GM23338 (cell line): ENCODE measurements at regions not wholly inside any gene's neighbourhood (a gene's known extent, or its start where the extent isn't known, plus 50 kb on each side); places are given as distances from the start of the nearest gene placed in this dataset.

Experiments used
- ATAC-seq: fragments of 200-7000 bp; cut with Tn5 transposase; 3 replicates; pipeline ENCODE4 v1.9.1; 2020
- DNase-seq: peaks from one replicate; pipeline ENCODE4 v3.0.0-alpha.2; 2015; ENCODE audit warnings: low spot score
- H2AFZ ChIP-seq: fragments of 200-600 bp; sonication (generic); 2 replicates; pipeline ENCODE4 v1.8.0; 2016; ENCODE audit warnings: antibody characterized with exemption, mild to moderate bottlenecking, moderate library complexity
- H3F3A ChIP-seq: fragments of 200-600 bp; sonication (generic); replicated peaks from 2 replicates; pipeline ENCODE4 v1.8.0; 2017; ENCODE audit warnings: antibody characterized with exemption, mixed run types, low read depth
- H3K27ac ChIP-seq: fragments of 200-600 bp; sonication (generic); 2 replicates; pipeline ENCODE4 v1.6.1; 2016; ENCODE audit warnings: low read depth
- H3K27me3 ChIP-seq: fragments of 200-600 bp; sonication (generic); 2 replicates; pipeline ENCODE4 v1.8.0; 2016; ENCODE audit warnings: mild to moderate bottlenecking, mixed run types, moderate library complexity; ENCODE audit not compliant: insufficient read depth
- H3K36me3 ChIP-seq: fragments of 200-600 bp; sonication (generic); 2 replicates; pipeline ENCODE4 v1.8.0; 2016; ENCODE audit warnings: mild to moderate bottlenecking; ENCODE audit not compliant: insufficient read depth
- H3K4me1 ChIP-seq: fragments of 200-600 bp; sonication (generic); 2 replicates; pipeline ENCODE4 v1.8.0; 2016; ENCODE audit warnings: mild to moderate bottlenecking, moderate library complexity; ENCODE audit not compliant: insufficient read depth
- H3K4me2 ChIP-seq: fragments of 200-600 bp; sonication (generic); 2 replicates; pipeline ENCODE4 v1.7.1; 2017; ENCODE audit warnings: mixed run types
- H3K4me3 ChIP-seq: fragments of 200-600 bp; sonication (generic); 2 replicates; pipeline ENCODE4 v1.6.1; 2016; ENCODE audit warnings: mixed run types
- H3K79me2 ChIP-seq: fragments of 200-600 bp; sonication (generic); replicated peaks from 2 replicates; pipeline ENCODE4 v1.8.0; 2017; ENCODE audit warnings: mild to moderate bottlenecking; ENCODE audit not compliant: insufficient read depth
- H3K9me2 ChIP-seq: fragments of 200-600 bp; sonication (generic); 2 replicates; pipeline ENCODE4 v1.8.0; 2017; ENCODE audit not compliant: insufficient read depth
- H4K20me1 ChIP-seq: fragments of 200-600 bp; sonication (generic); replicated peaks from 2 replicates; pipeline ENCODE4 v1.8.0; 2017; ENCODE audit warnings: mild to moderate bottlenecking; ENCODE audit not compliant: insufficient read depth
- H3K27ac Mint-ChIP-seq: 2 replicates; pipeline ENCODE4 v1.8.0; 2020; ENCODE audit warnings: inconsistent platforms, mild to moderate bottlenecking, moderate library complexity, mixed read lengths
- H3K27me3 Mint-ChIP-seq: 3 replicates; pipeline ENCODE4 v1.8.0; 2022; ENCODE audit warnings: low read depth, mild to moderate bottlenecking, moderate library complexity, mixed read lengths, inconsistent platforms; ENCODE audit not compliant: insufficient read depth, poor library complexity
- H3K36me3 Mint-ChIP-seq: 3 replicates; pipeline ENCODE4 v1.8.0; 2021; ENCODE audit warnings: low read depth, mild to moderate bottlenecking, inconsistent platforms, moderate library complexity, mixed read lengths
- H3K4me1 Mint-ChIP-seq: 3 replicates; pipeline ENCODE4 v1.8.0; 2020; ENCODE audit warnings: mild to moderate bottlenecking, inconsistent platforms, mixed read lengths
- H3K4me3 Mint-ChIP-seq: 3 replicates; pipeline ENCODE4 v1.8.0; 2021; ENCODE audit warnings: moderate library complexity, mild to moderate bottlenecking, inconsistent platforms, mixed read lengths
- H3K9me3 Mint-ChIP-seq: 3 replicates; pipeline ENCODE4 v1.8.0; 2020; ENCODE audit warnings: moderate library complexity, mild to moderate bottlenecking, inconsistent platforms, mixed read lengths
- CREB1 ChIP-seq: fragments of 250-450 bp; sonication (Bioruptor Pico); IDR thresholded peaks from 2 replicates; pipeline ENCODE4 v1.5.0; 2020; ENCODE audit warnings: low read depth, mild to moderate bottlenecking, moderate library complexity
- ETS1 ChIP-seq: IDR thresholded peaks from 2 replicates; pipeline ENCODE4 v1.6.1; 2016; ENCODE audit warnings: antibody characterized with exemption
- EZH2 ChIP-seq: fragments of 200-600 bp; sonication (generic); IDR thresholded peaks from one replicate; pipeline ENCODE4 v1.8.0; 2017; ENCODE audit warnings: antibody characterized with exemption, mild to moderate bottlenecking, low read depth; ENCODE audit not compliant: unreplicated experiment
- EZH2phosphoT487 ChIP-seq: fragments of 200-600 bp; sonication (generic); IDR thresholded peaks from one replicate; pipeline ENCODE4 v1.8.1; 2018; ENCODE audit warnings: antibody characterized with exemption; ENCODE audit not compliant: unreplicated experiment
- JUNB ChIP-seq: IDR thresholded peaks from one replicate; pipeline ENCODE4 v1.6.1; 2016; ENCODE audit warnings: antibody characterized with exemption; ENCODE audit not compliant: unreplicated experiment
- POLR2AphosphoS5 ChIP-seq: IDR thresholded peaks from 2 replicates; pipeline ENCODE4 v1.6.1; 2016; ENCODE audit warnings: antibody characterized with exemption, low read depth
- REST ChIP-seq: IDR thresholded peaks from one replicate; pipeline ENCODE4 v1.6.1; 2018; ENCODE audit warnings: antibody characterized with exemption; ENCODE audit not compliant: unreplicated experiment
- STAT1 ChIP-seq: IDR thresholded peaks from one replicate; pipeline ENCODE4 v1.6.1; 2016; ENCODE audit warnings: antibody characterized with exemption; ENCODE audit not compliant: unreplicated experiment
- ZNF114 ChIP-seq: fragments of 250-450 bp; sonication (Bioruptor Pico); IDR thresholded peaks from 2 replicates; pipeline ENCODE4 v1.5.0; 2020; ENCODE audit warnings: mild to moderate bottlenecking, moderate library complexity
- ZNF331 ChIP-seq: fragments of 250-450 bp; sonication (Bioruptor Pico); IDR thresholded peaks from 2 replicates; pipeline ENCODE4 v1.5.0; 2020; ENCODE audit warnings: low read depth, mild to moderate bottlenecking, moderate library complexity
- TF ChIP-seq, protein P1 (sequence below), 2 experiments: fragments of 200-600 bp in 1 of 2; sonication (generic) in 1 of 2; conservative IDR thresholded peaks; 2 replicates each; pipeline versions ENCODE4 v1.5.1 to v1.6.1; 2016 to 2017; ENCODE audit warnings: antibody characterized with exemption in 2 of 2, low read depth in 2 of 2, mild to moderate bottlenecking in 2 of 2, moderate library complexity in 1 of 2

- TF ChIP-seq ZNF114 (CRISPR knock-in tag) (no peak), POLR2AphosphoS5 (no peak), REST (no peak), STAT1 (no peak), ETS1 (no peak), EZH2phosphoT487 (no peak), ZNF331 (CRISPR knock-in tag) (no peak)
- TF ChIP-seq, protein P1, sequence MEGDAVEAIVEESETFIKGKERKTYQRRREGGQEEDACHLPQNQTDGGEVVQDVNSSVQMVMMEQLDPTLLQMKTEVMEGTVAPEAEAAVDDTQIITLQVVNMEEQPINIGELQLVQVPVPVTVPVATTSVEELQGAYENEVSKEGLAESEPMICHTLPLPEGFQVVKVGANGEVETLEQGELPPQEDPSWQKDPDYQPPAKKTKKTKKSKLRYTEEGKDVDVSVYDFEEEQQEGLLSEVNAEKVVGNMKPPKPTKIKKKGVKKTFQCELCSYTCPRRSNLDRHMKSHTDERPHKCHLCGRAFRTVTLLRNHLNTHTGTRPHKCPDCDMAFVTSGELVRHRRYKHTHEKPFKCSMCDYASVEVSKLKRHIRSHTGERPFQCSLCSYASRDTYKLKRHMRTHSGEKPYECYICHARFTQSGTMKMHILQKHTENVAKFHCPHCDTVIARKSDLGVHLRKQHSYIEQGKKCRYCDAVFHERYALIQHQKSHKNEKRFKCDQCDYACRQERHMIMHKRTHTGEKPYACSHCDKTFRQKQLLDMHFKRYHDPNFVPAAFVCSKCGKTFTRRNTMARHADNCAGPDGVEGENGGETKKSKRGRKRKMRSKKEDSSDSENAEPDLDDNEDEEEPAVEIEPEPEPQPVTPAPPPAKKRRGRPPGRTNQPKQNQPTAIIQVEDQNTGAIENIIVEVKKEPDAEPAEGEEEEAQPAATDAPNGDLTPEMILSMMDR (conservative IDR thresholded peaks at IDR 0.05; ENCODE audit: low read depth in 2 of 2) = no peak
Observed at GRCh38 chr3:87958289-87958688, 100.5 kb downstream of the CGGBP1 start (continued).

DNA sequence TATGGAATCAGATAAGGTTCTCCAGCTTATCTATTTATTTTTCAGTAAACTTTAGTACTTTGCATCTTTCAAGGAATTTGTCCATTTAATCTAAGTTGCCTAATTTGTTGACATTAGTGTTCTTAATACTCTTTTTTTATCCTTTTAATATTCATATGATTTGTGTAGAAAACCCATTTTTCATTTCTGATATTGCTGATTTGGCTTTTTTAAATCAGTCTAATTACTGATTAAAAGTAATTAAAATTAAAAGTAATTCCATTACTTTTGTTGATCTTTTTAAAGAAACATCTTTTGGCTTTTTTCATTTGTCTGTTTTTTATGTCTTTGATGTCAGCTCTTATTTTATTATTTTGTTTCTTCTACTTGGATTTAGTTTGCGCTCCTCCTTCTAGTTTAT, 101.2 kb downstream of the CGGBP1 start:
- no peak overlapping the region for H3K4me3 ChIP-seq
- no peak overlapping the region for H2AFZ ChIP-seq
- H3K27ac ChIP-seq = no peak overlapping the region
- no peaks in the 10 kb centered on the region for H4K20me1 ChIP-seq
- no peaks in the 10 kb centered on the region for H3K27me3 ChIP-seq
- H3K9me3 Mint-ChIP-seq = no peaks in the 10 kb centered on the region
- peaks cover 5% of the 10 kb centered on the region; the same call in 1 of the 3 replicates for H3K4me1 Mint-ChIP-seq
- no peaks in the 10 kb centered on the region for H3F3A ChIP-seq
- no peaks in the 10 kb centered on the region for H3K36me3 Mint-ChIP-seq
- H3K4me1 ChIP-seq = no peaks in the 10 kb centered on the region
- H3K79me2 ChIP-seq = no peaks in the 10 kb centered on the region
- no peaks in the 10 kb centered on the region for H3K9me2 ChIP-seq
- ATAC-seq (no peak), DNase-seq (no peak)
- no peaks in the 10 kb centered on the region for H3K36me3 ChIP-seq
- no peak overlapping the region for H3K4me2 ChIP-seq
- no peak overlapping the region for H3K27ac Mint-ChIP-seq
- no peaks in the 10 kb centered on the region for H3K27me3 Mint-ChIP-seq
- no peak overlapping the region for H3K4me3 Mint-ChIP-seq
- TF ChIP-seq, protein P1 (conservative IDR thresholded peaks at IDR 0.05; ENCODE audit: low read depth in 2 of 2) = no peak
- TF ChIP-seq JUNB (no peak), EZH2 (no peak), STAT1 (no peak), CREB1 (CRISPR knock-in tag) (no peak), REST (no peak)
